AG10803 (cell line): ENCODE measurements at regions not wholly inside any gene's neighbourhood (a gene's known extent, or its start where the extent isn't known, plus 50 kb on each side); places are given as distances from the start of the nearest gene placed in this dataset.

Experiments
- DNase-seq: peaks from one replicate; pipeline ENCODE4 v3.0.0; 2010; ENCODE audit warnings: low read depth
- H3K4me3 ChIP-seq: 2 replicates; pipeline ENCODE4 v1.5.1; 2011; ENCODE audit warnings: mild to moderate bottlenecking, low read length, control low read depth
- CTCF ChIP-seq: conservative IDR thresholded peaks from 2 replicates; pipeline ENCODE4 v1.5.1; 2011; ENCODE audit warnings: mild to moderate bottlenecking, low read length, control low read depth, inconsistent platforms

GRCh38 chr6:27081188-27081587 is 166.3 kb upstream of the PRSS16 start:
- TF ChIP-seq CTCF = no peak
- H3K4me3 ChIP-seq = no peak overlapping the region
- no peak for DNase-seq

DNA sequence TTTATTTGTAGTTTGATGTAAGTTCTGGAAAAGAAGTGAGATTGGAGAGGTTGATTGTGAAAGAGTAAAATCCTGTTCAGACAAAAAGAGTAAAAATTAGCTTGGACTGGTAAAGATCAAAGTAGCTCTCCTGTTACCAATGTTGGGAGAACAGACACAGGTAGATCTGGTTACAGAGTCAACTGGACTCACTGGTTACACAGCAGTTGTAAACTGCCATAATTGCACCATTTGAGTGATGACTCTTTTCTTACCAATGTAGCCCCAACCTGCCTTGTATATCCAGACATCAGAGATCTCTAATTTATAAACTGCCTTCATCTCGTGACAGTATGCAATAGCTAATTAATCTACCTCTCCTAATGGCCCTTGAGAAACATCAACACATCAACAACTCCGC is 165.6 kb upstream of the PRSS16 start:
- no peak for DNase-seq

DNA sequence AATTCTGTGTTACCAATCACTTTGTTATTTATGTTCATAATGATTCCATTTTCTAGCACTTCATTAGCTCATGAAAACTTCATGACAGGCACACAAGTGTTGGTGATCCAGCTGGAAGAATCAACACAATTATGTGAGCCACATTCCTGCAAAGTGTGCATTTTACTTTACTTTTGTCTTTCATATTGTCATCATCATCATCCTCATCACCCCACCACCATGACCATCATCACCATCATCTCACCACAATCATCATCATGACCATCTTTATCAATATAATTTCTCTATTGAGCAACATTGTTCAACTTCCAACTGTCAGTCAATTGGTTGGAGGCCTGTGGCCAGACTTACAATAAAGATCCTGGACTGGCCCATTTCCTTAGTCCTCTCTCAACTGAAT is 159.4 kb upstream of the PRSS16 start:
- H3K4me3 ChIP-seq = no peak overlapping the region
- DNase-seq = no peak
- TF ChIP-seq CTCF = no peak

More for the DNA sequence above, 165.6 kb upstream of the PRSS16 start:
- H3K4me3 ChIP-seq = no peak overlapping the region
- TF ChIP-seq CTCF = no peak

DNA sequence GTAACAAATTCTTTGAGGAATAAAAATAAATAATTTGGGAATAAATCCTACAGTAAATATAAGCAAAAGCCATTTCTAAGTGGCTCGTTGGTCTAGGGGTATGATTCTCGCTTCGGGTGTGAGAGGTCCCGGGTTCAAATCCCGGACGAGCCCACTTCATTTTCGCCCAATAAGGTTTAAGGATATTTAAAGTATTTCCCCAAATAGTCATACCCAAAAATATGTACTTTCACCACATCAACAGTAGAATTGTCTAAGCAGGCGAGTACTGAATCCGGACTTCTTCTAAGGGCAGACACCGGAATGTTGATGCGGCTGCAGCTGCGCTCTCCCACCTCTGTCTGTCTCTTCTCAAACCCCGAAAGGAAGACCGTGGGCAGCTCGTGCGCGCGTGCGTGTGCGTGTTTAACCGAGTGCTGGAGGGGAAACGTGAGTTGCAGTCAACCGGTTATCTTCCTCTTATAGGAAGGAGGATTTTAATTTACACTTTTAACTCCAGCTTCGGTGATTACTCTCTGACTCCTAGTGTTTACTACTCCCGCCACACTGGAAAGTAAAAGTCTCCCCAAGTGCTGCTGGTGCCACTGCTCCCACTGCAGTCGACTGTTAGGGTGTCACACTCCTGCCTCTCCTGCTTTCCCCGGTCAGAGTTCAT is 155.7 kb upstream of the PRSS16 start:
- no peak for TF ChIP-seq CTCF
- DNase-seq = peak; percentile 94
- H3K4me3 ChIP-seq = peak overlapping the region; percentile 55

GRCh38 chr6:27092316-27092692 is 155.2 kb upstream of the PRSS16 start:
- peak overlapping the region; percentile 55 for H3K4me3 ChIP-seq
- TF ChIP-seq CTCF = no peak
- DNase-seq = no peak

DNA sequence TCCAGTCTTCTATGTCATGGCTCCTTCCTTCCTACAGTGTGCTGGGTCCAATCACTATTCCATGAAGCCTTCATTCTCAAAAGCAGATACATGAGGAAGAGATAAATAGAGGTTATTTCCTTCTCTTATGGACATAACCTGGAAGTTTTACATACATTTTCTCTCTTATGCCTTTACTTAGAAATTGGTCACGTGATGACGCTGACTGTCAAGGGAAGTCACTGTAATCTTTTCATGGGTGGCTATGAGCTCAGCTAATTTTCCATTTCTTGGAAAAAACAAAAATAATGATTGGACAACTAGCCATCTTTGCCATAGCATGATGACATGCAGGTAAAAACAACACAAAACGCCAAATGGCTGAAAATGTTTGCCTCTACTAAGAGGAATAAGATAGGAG is 151.6 kb upstream of the PRSS16 start:
- no peak overlapping the region for H3K4me3 ChIP-seq
- no peak for TF ChIP-seq CTCF
- no peak for DNase-seq

DNA sequence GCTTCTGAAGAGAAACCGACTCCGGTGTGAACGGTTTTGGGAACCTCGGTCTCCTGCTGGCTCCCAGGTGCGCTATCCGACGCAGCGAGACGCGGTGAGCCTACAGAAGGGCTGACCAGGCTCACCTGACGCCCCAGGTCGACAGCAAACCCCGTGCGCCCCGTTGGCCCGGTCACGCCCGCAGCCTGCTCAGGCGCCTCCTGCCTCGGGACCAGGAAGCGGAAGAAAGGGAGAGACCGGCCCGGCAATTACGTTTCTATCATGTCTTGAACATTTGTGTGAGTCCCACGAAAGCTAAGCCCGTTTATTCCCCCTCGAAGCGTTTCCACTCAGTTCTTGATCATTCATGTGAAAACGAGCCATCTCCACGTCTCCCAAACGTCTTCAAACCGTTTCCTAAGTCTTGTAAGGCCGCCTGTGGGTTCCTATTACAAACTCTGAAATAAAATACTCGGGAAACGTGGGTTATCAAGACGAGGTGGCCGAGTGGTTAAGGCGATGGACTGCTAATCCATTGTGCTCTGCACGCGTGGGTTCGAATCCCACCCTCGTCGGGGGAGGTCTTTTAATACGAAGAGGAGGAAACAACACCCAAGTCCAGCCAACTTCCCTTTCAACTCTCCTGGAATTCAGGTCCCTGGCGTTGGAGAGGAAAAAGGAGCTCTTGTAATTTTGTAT is 150.5 kb upstream of the PRSS16 start:
- H3K4me3 ChIP-seq = peak overlapping the region; percentile 66
- DNase-seq = peak; percentile 55

More for the DNA sequence above, 150.5 kb upstream of the PRSS16 start:
- no peak for TF ChIP-seq CTCF
